GM12878 (cell line): ENCODE measurements at regions not wholly inside any gene's neighbourhood (a gene's known extent, or its start where the extent isn't known, plus 50 kb on each side); places are given as distances from the start of the nearest gene placed in this dataset.

Experiments used
- BHLHE40 ChIP-seq, 2 experiments: fragments of 450-650 bp in 1 of 2; IDR thresholded peaks; 2 replicates each; pipeline ENCODE4 v1.6.1; 2011 to 2017; ENCODE audit warnings: low read depth in 2 of 2, borderline replicate concordance in 1 of 2, improper control_type of control experiment in 1 of 2, low read length in 1 of 2, mild to moderate bottlenecking in 1 of 2
- EP300 ChIP-seq, 2 experiments: fragments of 150-350 bp in 1 of 2; IDR thresholded peaks; 2 replicates each; pipeline ENCODE4 v1.6.1; 2011 to 2012; ENCODE audit warnings: low read depth in 2 of 2, low read length in 2 of 2, borderline replicate concordance in 1 of 2, improper control_type of control experiment in 1 of 2, inconsistent platforms in 1 of 2; ENCODE audit not compliant: control insufficient read depth in 1 of 2
- HCFC1 ChIP-seq: fragments of 150-350 bp; IDR thresholded peaks from 2 replicates; pipeline ENCODE4 v1.6.1; 2014; ENCODE audit warnings: low read length
- MTA2 ChIP-seq: fragments of 450-650 bp; IDR thresholded peaks from 2 replicates; pipeline ENCODE4 v1.6.1; 2016; ENCODE audit warnings: low read depth, mild to moderate bottlenecking, moderate library complexity
- PAX8 ChIP-seq: fragments of 450-650 bp; IDR thresholded peaks from 2 replicates; pipeline ENCODE4 v1.6.1; 2017; ENCODE audit warnings: mild to moderate bottlenecking, moderate library complexity
- SMC3 ChIP-seq: IDR thresholded peaks from 2 replicates; pipeline ENCODE4 v1.6.1; 2011; ENCODE audit warnings: low read length, improper control_type of control experiment, borderline replicate concordance
- SPI1 ChIP-seq: IDR thresholded peaks from 2 replicates; pipeline ENCODE4 v1.6.1; 2011; ENCODE audit warnings: low read depth, mild to moderate bottlenecking, low read length, moderate library complexity, borderline replicate concordance; ENCODE audit not compliant: insufficient read depth
- TARDBP ChIP-seq: IDR thresholded peaks from 2 replicates; pipeline ENCODE4 v1.6.1; 2016; ENCODE audit warnings: borderline replicate concordance
- YY1 ChIP-seq: IDR thresholded peaks from 2 replicates; pipeline ENCODE4 v1.6.1; 2011; ENCODE audit warnings: low read depth, mild to moderate bottlenecking, low read length
- ZZZ3 ChIP-seq: IDR thresholded peaks from 2 replicates; pipeline ENCODE4 v1.6.1; 2011; ENCODE audit warnings: low read depth; ENCODE audit not compliant: control insufficient read depth, insufficient read length
- TF ChIP-seq, protein P1 (sequence below), 3 experiments: IDR thresholded peaks in 2 of 3; conservative IDR thresholded peaks in 1 of 3; 2 replicates each; pipeline ENCODE4 v1.5.1; 2011; ENCODE audit warnings: low read depth in 3 of 3, low read length in 3 of 3, mild to moderate bottlenecking in 3 of 3, control low read depth in 2 of 3, moderate library complexity in 2 of 3, inconsistent platforms in 1 of 3, mixed read lengths in 1 of 3; ENCODE audit not compliant: control insufficient read depth in 2 of 3, insufficient read depth in 1 of 3; ENCODE audit errors: extremely low read depth in 1 of 3
- TF ChIP-seq, protein P2 (sequence below): IDR thresholded peaks from 2 replicates; pipeline ENCODE4 v1.6.1; 2012; ENCODE audit warnings: low read length, inconsistent platforms
- TF ChIP-seq, protein P3 (sequence below): IDR thresholded peaks from 2 replicates; pipeline ENCODE4 v1.6.1; 2012; ENCODE audit warnings: mild to moderate bottlenecking, low read depth, low read length
- TF ChIP-seq, protein P4 (sequence below): IDR thresholded peaks from 2 replicates; pipeline ENCODE4 v1.6.1; 2012; ENCODE audit warnings: low read depth, low read length, improper control_type of control experiment

DNA sequence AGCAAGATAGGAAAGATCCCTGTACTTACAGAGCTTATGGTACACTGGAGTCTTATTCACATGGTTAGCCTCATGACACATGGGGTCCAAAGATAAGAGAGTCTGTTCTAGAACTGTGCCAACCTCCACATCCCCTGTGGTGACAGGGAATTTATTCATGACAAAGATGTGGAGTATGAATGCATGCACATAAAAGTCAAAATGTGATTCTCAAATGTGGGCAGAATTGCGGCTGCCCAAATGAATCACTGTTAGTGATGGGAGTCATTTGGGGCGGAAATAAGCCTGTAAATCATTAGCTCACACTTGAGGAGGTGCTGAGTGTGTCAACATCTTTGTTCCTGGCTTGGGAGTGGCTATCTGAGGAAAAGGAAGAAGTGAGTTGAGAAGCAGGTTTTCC, 560.6 kb downstream of the SLC4A3 start:
- TF ChIP-seq BHLHE40 (IDR thresholded peaks at IDR 0.05; ENCODE audit: borderline replicate concordance in 1 of 2, low read depth in 2 of 2, low read length in 1 of 2) (no peak), PAX8 (no peak), YY1 (no peak), ZZZ3 (no peak), SPI1 (no peak), TARDBP (no peak), MTA2 (no peak), EP300 (IDR thresholded peaks at IDR 0.05; ENCODE audit: borderline replicate concordance in 1 of 2, control insufficient read depth in 1 of 2, low read depth in 2 of 2, low read length in 2 of 2) (no peak), SMC3 (no peak), HCFC1 (no peak)
- TF ChIP-seq, protein P1, sequence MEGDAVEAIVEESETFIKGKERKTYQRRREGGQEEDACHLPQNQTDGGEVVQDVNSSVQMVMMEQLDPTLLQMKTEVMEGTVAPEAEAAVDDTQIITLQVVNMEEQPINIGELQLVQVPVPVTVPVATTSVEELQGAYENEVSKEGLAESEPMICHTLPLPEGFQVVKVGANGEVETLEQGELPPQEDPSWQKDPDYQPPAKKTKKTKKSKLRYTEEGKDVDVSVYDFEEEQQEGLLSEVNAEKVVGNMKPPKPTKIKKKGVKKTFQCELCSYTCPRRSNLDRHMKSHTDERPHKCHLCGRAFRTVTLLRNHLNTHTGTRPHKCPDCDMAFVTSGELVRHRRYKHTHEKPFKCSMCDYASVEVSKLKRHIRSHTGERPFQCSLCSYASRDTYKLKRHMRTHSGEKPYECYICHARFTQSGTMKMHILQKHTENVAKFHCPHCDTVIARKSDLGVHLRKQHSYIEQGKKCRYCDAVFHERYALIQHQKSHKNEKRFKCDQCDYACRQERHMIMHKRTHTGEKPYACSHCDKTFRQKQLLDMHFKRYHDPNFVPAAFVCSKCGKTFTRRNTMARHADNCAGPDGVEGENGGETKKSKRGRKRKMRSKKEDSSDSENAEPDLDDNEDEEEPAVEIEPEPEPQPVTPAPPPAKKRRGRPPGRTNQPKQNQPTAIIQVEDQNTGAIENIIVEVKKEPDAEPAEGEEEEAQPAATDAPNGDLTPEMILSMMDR (IDR thresholded peaks at IDR 0.05 in 2 of 3, conservative IDR thresholded peaks at IDR 0.05 in 1 of 3; ENCODE audit: control insufficient read depth in 2 of 3, extremely low read depth in 1 of 3, insufficient read depth in 1 of 3, low read depth in 3 of 3, low read length in 3 of 3), result no peak
- TF ChIP-seq, protein P2, sequence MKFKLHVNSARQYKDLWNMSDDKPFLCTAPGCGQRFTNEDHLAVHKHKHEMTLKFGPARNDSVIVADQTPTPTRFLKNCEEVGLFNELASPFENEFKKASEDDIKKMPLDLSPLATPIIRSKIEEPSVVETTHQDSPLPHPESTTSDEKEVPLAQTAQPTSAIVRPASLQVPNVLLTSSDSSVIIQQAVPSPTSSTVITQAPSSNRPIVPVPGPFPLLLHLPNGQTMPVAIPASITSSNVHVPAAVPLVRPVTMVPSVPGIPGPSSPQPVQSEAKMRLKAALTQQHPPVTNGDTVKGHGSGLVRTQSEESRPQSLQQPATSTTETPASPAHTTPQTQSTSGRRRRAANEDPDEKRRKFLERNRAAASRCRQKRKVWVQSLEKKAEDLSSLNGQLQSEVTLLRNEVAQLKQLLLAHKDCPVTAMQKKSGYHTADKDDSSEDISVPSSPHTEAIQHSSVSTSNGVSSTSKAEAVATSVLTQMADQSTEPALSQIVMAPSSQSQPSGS, result no peak
- TF ChIP-seq, protein P3, sequence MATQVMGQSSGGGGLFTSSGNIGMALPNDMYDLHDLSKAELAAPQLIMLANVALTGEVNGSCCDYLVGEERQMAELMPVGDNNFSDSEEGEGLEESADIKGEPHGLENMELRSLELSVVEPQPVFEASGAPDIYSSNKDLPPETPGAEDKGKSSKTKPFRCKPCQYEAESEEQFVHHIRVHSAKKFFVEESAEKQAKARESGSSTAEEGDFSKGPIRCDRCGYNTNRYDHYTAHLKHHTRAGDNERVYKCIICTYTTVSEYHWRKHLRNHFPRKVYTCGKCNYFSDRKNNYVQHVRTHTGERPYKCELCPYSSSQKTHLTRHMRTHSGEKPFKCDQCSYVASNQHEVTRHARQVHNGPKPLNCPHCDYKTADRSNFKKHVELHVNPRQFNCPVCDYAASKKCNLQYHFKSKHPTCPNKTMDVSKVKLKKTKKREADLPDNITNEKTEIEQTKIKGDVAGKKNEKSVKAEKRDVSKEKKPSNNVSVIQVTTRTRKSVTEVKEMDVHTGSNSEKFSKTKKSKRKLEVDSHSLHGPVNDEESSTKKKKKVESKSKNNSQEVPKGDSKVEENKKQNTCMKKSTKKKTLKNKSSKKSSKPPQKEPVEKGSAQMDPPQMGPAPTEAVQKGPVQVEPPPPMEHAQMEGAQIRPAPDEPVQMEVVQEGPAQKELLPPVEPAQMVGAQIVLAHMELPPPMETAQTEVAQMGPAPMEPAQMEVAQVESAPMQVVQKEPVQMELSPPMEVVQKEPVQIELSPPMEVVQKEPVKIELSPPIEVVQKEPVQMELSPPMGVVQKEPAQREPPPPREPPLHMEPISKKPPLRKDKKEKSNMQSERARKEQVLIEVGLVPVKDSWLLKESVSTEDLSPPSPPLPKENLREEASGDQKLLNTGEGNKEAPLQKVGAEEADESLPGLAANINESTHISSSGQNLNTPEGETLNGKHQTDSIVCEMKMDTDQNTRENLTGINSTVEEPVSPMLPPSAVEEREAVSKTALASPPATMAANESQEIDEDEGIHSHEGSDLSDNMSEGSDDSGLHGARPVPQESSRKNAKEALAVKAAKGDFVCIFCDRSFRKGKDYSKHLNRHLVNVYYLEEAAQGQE, result no peak
- TF ChIP-seq, protein P4, sequence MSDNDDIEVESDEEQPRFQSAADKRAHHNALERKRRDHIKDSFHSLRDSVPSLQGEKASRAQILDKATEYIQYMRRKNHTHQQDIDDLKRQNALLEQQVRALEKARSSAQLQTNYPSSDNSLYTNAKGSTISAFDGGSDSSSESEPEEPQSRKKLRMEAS, result no peak
